Activated naive CD4-positive, alpha-beta T cell treated with anti-CD3 and anti-CD28 coated beads, Interleukin-2, amount 50 U/mL, for 16 hours (primary cell): ENCODE measurements at regions not wholly inside any gene's neighbourhood (a gene's known extent, or its start where the extent isn't known, plus 50 kb on each side); places are given as distances from the start of the nearest gene placed in this dataset.
"Not testable (repeated sequence)": the region's sequence is repeated elsewhere in the genome, so short reads cannot be mapped to it uniquely, and the experiment has no call there.

ENCODE experiments used
- DNase-seq: peaks from one replicate; pipeline ENCODE4 v3.0.0-alpha.2; 2020

DNA sequence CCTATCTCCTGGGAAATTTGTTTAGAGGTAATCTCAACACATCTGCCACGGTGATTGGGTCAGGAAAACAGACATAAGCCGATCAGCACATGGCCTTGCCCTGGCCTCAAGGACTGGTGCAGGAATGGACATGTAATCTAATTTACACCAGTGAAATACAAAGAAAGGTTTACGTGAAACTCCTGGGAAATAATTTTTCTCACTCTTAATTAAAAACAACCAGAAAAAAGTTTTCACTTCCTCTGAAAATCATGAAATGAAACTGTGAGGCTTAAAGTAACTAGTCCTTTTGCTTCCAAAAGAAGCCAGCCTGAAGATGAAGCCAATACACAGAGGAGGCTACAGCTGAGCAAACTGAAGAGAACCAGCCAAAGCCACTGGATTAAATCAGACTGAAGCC, 154.1 kb upstream of the FAM241A start:
- no peak for DNase-seq

GRCh38 chr4:111991797-111992196, 153.5 kb upstream of the FAM241A start:
- DNase-seq: no peak

DNA sequence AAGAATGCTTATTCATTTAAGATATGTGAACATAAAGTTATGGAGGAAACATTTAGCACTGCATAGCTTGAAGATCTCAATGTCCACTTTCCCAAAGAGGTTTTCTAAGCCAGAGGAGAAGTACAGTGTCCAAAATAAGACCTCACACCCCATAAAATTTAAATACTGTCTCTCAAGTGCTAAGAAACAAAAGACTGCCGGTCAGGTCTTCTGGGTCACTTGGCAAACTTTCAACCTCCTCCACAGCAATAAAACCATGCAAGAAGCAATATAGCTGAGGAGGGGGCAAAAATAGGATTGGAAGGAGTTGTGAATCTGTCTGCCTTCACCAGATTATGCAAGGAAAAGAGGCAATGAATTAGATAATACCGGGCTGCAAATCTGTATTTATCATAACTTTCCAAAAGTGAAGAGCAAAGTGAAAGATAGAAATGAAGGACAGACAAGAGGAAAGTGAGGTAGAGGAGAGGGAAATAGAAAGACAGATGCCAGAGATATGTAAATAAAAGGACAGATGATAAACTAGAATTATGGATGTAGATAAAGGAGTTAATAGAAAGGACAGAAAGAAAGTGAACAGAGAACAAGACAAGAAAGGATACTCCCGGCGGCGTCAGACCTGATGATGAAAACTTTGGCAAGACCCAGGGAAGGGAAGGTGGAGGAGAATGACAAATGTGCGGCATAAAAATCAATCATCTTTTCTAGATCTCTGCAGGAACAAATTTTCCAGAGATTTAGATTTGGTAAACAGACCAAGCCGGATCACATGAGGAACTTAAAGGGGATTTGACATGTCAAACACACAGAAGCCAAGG, 152.7 kb upstream of the FAM241A start:
- DNase-seq: no peak

GRCh38 chr4:111994392-111994791, 150.9 kb upstream of the FAM241A start:
- DNase-seq: no peak

- no peak for DNase-seq
Measured at GRCh38 chr4:111997785-111998184, 147.5 kb upstream of the FAM241A start.

DNA sequence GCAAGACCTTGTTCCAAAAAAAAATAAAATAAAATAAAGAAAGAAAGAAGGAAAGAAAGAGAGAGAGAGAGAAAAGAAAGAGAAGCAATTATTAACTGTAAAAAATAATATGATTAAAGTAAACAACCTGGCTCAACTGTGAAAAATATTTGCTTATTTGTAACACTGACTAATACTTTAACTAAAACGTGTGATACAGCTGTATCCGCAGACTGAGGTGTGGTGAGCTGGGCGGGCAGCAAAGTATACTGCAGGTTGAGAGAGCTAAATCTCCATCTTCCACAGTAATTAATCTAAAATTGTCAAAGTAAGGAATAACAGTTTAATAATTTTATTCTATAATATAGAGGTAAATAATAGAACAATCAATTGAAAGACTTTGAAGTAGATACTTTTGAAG, 145.5 kb upstream of the FAM241A start:
- no peak for DNase-seq

GRCh38 chr4:112001041-112001440, 144.2 kb upstream of the FAM241A start:
- no peak for DNase-seq

- no peak for DNase-seq
Measured at GRCh38 chr4:112002248-112002661, 143.0 kb upstream of the FAM241A start.

DNA sequence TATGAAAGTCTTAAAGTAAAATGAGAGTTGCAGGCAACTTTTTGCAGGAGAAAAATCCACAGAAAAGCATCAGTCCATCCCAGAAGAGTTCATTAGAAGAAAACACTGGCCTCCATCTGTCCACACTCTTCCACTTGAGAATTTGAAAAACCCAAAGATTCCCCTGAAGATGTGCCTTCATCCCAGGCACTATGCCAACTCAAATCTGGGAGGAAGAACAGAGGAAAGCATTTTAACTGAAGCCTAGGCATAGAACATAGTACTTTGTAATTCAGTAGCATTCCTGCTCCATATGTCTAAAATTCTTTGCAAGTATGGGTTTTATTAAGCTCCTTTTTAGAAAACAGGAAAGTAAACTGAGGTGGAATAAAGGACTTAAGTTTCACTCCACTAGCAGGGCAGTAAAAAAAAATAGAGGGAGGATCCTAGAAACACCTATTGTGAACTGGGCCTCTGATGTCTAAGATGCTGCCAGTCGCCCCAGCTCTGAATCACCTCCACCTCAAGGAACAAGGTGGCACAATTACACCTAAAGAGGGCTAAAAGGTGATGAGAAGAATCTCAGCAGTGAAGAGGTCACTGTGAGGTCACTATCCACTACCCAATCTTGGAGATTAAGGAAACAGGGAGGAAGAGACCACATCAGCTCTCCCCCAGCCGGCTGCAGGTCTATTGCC, 141.9 kb upstream of the FAM241A start:
- DNase-seq: no peak

- DNase-seq: no peak
Measured at GRCh38 chr4:112005027-112005426, 140.2 kb upstream of the FAM241A start.

DNA sequence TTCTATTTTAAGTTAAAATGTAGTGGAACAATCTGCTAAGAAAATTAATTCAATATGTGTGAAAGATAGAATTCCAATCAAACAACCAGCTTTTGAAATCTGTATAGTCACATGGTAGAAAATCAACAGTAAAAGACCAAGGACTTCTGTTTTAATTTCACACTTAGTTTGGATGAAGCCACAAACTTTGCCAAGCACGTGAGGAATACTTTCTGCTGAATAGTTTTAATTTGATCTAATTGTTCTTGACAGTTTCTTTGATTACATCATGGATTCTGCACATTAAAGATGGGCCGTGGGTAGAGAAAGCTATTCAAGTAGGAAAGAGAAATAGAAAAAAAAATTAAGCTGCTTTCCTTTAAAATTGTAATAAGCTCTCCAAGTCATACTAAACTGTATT, 137.9 kb upstream of the FAM241A start:
- DNase-seq: no peak

DNA sequence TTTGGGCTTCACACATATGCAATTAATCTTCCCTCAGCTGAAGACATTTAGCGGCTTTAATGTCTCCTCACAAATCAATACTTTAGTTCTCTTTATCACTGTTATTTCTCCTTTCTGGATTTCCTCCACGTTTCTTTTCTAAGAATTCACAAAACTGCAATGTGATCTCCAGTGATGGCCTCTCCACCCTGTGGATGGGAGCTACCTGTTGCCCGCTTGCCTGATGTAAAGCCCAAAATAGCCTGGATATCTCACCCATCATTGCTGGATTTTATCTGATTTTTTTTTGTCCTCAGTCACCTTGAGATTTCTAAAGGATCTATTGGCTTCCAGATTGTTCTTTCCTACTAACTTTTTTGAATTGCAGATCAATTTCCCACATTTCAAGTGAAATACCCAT, 129.3 kb upstream of the FAM241A start:
- DNase-seq: no peak

DNA sequence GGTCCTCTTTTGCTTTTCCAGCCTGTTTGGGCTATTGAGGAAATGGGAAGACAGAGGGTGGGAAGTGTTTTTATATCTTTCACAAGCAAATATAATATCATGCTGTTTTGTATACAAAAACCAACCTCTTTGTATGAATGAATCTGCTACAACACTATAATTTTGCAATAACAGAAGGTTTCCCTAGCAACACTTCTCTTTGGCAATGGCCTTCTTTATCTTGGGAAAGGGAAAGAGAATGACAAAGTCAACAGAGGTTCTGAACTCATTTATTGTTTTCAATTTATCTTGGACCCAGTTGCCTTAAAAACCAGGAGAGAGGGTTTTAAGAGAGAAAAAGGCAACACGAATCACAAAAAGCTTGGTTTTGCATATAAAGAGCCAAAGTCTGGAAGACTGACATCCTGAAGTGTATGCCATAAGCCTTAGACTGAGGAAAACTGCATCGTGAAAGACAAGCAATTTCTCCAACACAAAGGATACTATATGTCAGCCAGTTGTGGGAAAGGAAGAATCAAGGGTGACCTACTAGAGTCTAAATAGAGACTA, 121.8 kb upstream of the FAM241A start:
- no peak for DNase-seq

GRCh38 chr4:112026058-112026457, 119.2 kb upstream of the FAM241A start:
- no peak for DNase-seq

GRCh38 chr4:112029771-112030171, 115.5 kb upstream of the FAM241A start:
- DNase-seq: no peak

DNA sequence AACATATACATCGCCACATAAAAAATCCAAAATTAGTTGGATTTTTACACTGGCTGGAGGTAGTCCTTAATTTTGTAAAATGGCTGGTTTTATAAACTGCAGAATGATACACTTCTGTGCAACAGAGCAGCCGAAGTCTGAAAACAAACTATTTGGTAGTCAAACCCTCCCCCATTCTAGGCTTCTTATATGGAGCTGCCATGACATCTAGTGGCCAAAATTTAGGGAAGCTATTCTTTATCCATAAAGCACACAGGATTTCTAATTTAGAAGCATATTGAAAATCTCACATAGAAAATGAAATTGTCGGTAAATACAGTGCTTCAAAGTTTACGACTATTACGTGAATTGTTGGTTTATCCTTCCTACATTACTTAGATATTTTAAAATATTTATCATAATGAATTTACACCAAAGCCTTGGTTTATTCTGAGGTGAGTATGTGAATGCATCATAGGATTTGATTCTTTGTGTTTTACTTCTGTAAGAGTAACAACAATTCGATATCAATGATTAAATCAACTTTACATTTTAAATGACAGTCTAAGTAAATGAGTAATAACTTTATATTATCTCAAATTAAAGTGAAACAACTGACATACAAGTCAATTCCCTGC, 113.4 kb upstream of the FAM241A start:
- no peak for DNase-seq

DNA sequence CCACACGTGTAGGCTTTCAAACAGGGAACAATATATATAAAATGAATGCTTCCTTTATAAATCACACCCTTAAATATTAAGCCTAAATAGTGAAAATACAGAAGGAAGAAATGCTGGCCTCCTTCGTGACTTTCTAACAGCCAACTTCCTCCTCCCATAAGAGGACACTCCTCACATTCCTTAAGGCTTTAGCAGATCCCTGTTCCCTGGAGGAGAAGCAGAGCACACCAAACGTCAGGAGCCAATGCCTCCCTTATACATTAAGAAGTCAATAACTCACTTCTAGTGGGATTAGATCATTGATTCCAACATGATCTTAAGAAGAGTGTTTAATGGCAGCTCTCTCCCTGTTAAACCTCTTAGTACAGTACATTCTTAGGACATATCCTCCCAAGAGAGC, 108.4 kb upstream of the FAM241A start:
- DNase-seq: no peak

DNA sequence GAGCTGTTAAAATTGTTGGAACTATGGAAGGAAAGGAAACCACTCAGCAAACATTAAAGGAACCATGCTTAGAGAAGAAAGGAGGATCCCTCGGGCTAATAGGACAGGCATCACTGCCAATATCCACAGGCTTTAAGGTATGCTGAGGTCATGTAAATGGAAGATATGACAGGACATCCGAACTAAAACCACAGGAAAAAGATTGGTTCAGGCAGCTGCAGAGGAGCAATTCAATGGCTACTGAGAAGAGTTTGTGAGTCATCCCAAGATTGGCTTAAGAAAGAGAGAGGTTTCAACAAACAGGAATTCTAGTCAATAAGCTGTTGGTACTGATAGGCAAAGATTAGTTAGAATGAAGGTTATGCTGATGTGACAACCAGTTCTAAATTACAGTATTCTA, 106.4 kb upstream of the FAM241A start:
- no peak for DNase-seq

GRCh38 chr4:112049119-112049518, 96.1 kb upstream of the FAM241A start:
- DNase-seq: not testable (repeated sequence)

- no peak for DNase-seq
Measured at GRCh38 chr4:112053825-112054350, 91.4 kb upstream of the FAM241A start.

GRCh38 chr4:112055100-112055499, 90.2 kb upstream of the FAM241A start:
- DNase-seq: no peak

- no peak for DNase-seq
Measured at GRCh38 chr4:112057470-112057869, 87.8 kb upstream of the FAM241A start.

GRCh38 chr4:112058433-112058832, 86.8 kb upstream of the FAM241A start:
- DNase-seq: no peak

DNA sequence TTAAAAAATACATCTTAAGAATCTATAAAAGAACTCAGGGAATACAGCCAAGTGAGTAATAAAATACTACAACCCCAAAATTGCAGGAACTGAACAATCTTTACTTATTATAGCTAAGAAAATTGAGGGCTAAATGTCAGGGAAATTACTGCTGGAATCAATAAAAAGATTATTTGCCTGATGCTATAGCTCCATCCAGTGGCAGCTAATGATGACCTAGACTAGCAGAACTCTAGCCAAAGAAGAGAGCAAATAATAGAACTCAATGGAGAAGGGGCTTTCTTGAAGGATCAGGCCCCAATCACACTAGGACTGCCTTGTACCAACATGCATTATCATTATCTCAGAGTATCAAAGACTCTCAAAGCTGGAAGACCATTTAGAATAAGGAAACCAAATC, 85.0 kb upstream of the FAM241A start:
- no peak for DNase-seq
